Kidney (tissue), 13 donors: ENCODE measurements at regions not wholly inside any gene's neighbourhood (a gene's known extent, or its start where the extent isn't known, plus 50 kb on each side); places are given as distances from the start of the nearest gene placed in this dataset.

ENCODE experiments used
- DNase-seq, 5 donors: peaks; one replicate each; pipeline ENCODE4 v3.0.0-alpha.2; 2013 to 2020
- FAIRE-seq: peaks from 2 replicates; lab custom pipeline; 2012; peaks lifted over from hg19 to GRCh38; lab: Jason Lieb, UNC
- H3K27ac ChIP-seq, 2 donors: one replicate each; pipeline ENCODE4 v1.7.0; 2013; ENCODE audit warnings: low read depth in 2 of 2, low read length in 2 of 2, inconsistent platforms in 1 of 2
- H3K27me3 ChIP-seq: one replicate; pipeline ENCODE4 v1.7.1; 2013; ENCODE audit warnings: low read length, inconsistent platforms; ENCODE audit not compliant: control insufficient read depth, insufficient read depth
- H3K36me3 ChIP-seq, 3 donors: one replicate each; pipeline versions ENCODE4 v1.7.0 to v1.7.1; 2013; ENCODE audit warnings: low read length in 3 of 3, control low read depth in 1 of 3, inconsistent platforms in 1 of 3; ENCODE audit not compliant: insufficient read depth in 3 of 3, control insufficient read depth in 2 of 3
- H3K4me1 ChIP-seq, 3 donors: one replicate each; pipeline versions ENCODE4 v1.7.0 to v1.7.1; 2013; ENCODE audit warnings: low read length in 3 of 3, inconsistent platforms in 1 of 3, low read depth in 1 of 3; ENCODE audit not compliant: control insufficient read depth in 2 of 3, insufficient read depth in 2 of 3
- H3K4me3 ChIP-seq, 3 donors: one replicate each; pipeline versions ENCODE4 v1.7.0 to v1.8.1; 2013; ENCODE audit warnings: low read length in 3 of 3, control low read depth in 1 of 3, inconsistent platforms in 1 of 3
- H3K9ac ChIP-seq, 3 donors: one replicate each; pipeline versions ENCODE4 v1.7.0 to v1.7.1; 2013; ENCODE audit warnings: low read length in 3 of 3, control low read depth in 1 of 3, inconsistent platforms in 1 of 3
- H3K9me3 ChIP-seq, 3 donors: one replicate each; pipeline versions ENCODE4 v1.7.0 to v1.7.1; 2013; ENCODE audit warnings: low read length in 3 of 3, control low read depth in 1 of 3, inconsistent platforms in 1 of 3; ENCODE audit not compliant: control insufficient read depth in 2 of 3, insufficient read depth in 1 of 3
- intact Hi-C: fragments of 100-400 bp; cut with DNase I; formaldehyde crosslinking; loops from one replicate; pipeline ENCODE4 v1.11.1; 2022
- TF ChIP-seq, protein P1 (sequence below): IDR thresholded peaks from 3 replicates; pipeline ENCODE4 v1.5.1; 2012; ENCODE audit warnings: mild to moderate bottlenecking, moderate library complexity, borderline replicate concordance; ENCODE audit not compliant: insufficient read depth; ENCODE audit errors: extremely low read depth
- donor health status: control.
- donor health status: control.
- donor health status: control.
- donor health status: control.
- donor health status: control.
- donor health status: DM: yes; HTN: yes; CAD: no.
- donor health status: Normal renal cell carcinoma (clear cell type).

DNA sequence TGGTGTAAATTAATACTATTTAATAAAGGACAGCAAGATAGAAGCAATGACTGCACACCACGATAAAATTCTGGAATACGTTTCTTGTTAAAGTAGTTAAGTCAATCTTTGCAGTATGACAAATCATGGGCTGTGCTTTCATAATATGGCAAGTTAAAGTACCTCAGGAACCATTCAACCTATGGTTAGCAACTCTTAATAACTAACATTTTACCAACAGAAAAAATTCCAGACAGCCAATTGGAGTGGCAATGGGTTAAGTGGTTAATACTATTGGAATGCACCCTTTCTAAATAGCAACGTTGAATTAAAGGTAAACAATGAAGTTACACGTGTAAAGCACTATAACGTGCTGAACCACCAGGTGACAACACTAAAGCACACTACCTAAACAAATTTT is 72.4 kb upstream of the ZCCHC13 start:
- H3K4me1 ChIP-seq = no peaks in the 10 kb centered on the region

DNA sequence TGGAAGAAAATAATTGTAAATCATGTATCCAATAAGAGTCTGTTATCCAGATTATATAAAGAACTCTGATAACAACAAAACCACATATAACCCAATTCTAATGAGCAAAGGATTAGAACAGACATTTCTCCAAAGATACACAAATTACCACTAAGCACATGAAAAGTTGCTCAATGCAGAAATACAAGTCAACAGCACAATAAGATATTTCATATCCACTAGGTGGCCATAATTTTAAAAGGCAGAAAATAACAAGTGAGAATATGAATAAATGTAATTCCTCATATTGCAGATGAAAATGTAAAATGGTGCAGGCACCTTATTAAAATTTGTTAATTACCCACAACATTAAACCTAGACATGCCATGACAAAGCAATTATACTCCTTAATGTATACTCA is 73.9 kb upstream of the ZCCHC13 start:
- Histone ChIP-seq H3K27ac (no peak overlapping the region), H3K9ac (no peak overlapping the region), H3K9me3 (no peaks in the 10 kb centered on the region), H3K4me1 (no peaks in the 10 kb centered on the region), H3K4me3 (no peak overlapping the region), H3K27me3 (no peaks in the 10 kb centered on the region), H3K36me3 (no peaks in the 10 kb centered on the region)
- TF ChIP-seq, protein P1, sequence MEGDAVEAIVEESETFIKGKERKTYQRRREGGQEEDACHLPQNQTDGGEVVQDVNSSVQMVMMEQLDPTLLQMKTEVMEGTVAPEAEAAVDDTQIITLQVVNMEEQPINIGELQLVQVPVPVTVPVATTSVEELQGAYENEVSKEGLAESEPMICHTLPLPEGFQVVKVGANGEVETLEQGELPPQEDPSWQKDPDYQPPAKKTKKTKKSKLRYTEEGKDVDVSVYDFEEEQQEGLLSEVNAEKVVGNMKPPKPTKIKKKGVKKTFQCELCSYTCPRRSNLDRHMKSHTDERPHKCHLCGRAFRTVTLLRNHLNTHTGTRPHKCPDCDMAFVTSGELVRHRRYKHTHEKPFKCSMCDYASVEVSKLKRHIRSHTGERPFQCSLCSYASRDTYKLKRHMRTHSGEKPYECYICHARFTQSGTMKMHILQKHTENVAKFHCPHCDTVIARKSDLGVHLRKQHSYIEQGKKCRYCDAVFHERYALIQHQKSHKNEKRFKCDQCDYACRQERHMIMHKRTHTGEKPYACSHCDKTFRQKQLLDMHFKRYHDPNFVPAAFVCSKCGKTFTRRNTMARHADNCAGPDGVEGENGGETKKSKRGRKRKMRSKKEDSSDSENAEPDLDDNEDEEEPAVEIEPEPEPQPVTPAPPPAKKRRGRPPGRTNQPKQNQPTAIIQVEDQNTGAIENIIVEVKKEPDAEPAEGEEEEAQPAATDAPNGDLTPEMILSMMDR = no peak
- DNase-seq (no peak), FAIRE-seq (no peak)
- intact Hi-C loops = no loop called here

More for the DNA sequence above, 72.4 kb upstream of the ZCCHC13 start:
- H3K27ac ChIP-seq = no peak overlapping the region
- no peak overlapping the region for H3K4me3 ChIP-seq
- H3K36me3 ChIP-seq = no peaks in the 10 kb centered on the region
- H3K27me3 ChIP-seq = no peaks in the 10 kb centered on the region
- H3K9ac ChIP-seq = no peak overlapping the region
- FAIRE-seq (no peak), DNase-seq (no peak)
- intact Hi-C loops = no loop called here
- TF ChIP-seq, protein P1 = no peak
- H3K9me3 ChIP-seq = no peaks in the 10 kb centered on the region

DNA sequence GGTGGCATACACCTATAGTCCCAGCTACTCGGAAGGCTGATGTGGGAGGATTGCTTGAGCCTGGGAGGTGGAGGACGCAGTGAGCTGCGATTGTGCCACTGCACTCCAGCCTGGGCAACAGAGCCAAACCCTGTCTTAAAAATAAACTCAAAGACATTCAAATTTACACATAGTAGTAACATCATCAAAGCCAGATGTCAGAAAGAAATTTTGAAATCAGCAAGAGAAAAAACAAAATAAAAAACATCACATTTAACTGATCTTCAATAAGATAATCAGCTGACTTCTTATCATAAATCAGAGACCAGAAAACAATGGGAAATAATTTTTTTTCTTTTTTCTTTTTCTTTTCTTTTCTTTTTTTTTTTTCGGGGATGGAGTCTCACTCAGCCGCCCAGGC is 78.9 kb upstream of the ZCCHC13 start:
- no peaks in the 10 kb centered on the region for H3K27me3 ChIP-seq
- no peak for FAIRE-seq
- no peak overlapping the region for H3K27ac ChIP-seq
- TF ChIP-seq, protein P1 = no peak
- no peak overlapping the region for H3K9ac ChIP-seq
- H3K9me3 ChIP-seq = no peaks in the 10 kb centered on the region
- intact Hi-C loops = no loop called here
- no peaks in the 10 kb centered on the region for H3K4me1 ChIP-seq
- no peak for DNase-seq
- H3K4me3 ChIP-seq = no peak overlapping the region
- peaks cover 0 to 3% (median 0%) of the 10 kb centered on the region in 3 donors for H3K36me3 ChIP-seq

DNA sequence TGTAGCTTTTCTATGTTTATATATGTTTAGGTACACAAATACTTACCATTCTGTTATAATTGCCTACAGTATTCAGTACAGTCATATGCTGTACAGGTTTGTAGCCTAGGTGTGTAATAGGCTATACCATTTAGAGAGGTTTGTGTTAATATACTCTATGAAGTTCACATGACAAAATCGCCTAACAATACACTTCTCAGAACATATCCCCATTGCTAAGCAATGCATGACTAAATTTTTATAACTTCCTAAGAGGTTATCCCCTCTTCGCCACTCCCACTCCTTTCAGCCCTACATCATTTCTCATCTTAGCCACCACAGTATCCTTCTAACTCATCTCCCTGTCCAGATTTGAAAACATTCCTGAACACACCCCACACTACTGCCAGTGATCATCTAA is 83.7 kb upstream of the ZCCHC13 start:
- Histone ChIP-seq H3K27me3 (no peaks in the 10 kb centered on the region), H3K9ac (no peak overlapping the region), H3K27ac (no peak overlapping the region), H3K9me3 (no peaks in the 10 kb centered on the region), H3K4me3 (no peak overlapping the region), H3K36me3 (peaks cover 0 to 9% (median 4%) of the 10 kb centered on the region in 3 donors), H3K4me1 (no peaks in the 10 kb centered on the region)
- no peak for DNase-seq
- FAIRE-seq = no peak
- TF ChIP-seq, protein P1 = no peak
- intact Hi-C loops = no loop called here
